Activated naive CD8-positive, alpha-beta T cell treated with anti-CD3 and anti-CD28 coated beads, Interleukin-2, amount 50 U/mL, for 24 hours (primary cell): ENCODE measurements at regions not wholly inside any gene's neighbourhood (a gene's known extent, or its start where the extent isn't known, plus 50 kb on each side); places are given as distances from the start of the nearest gene placed in this dataset.
"Not testable (repeated sequence)": the region's sequence is repeated elsewhere in the genome, so short reads cannot be mapped to it uniquely, and the experiment has no call there.

Experiments used
- ATAC-seq: fragments of 150-1000 bp; cut with Tn5 transposase; one replicate; pipeline ENCODE4 v1.10.0; 2021
- DNase-seq: peaks from one replicate; pipeline ENCODE4 v3.0.0; 2021
- H3K27ac Mint-ChIP-seq: one replicate; pipeline ENCODE4 v1.8.0; 2021; ENCODE audit warnings: mild to moderate bottlenecking, mixed read lengths
- H3K27me3 Mint-ChIP-seq: one replicate; pipeline ENCODE4 v1.8.0; 2021; ENCODE audit warnings: mixed read lengths
- H3K36me3 Mint-ChIP-seq: one replicate; pipeline ENCODE4 v1.8.0; 2021; ENCODE audit warnings: low read depth, mixed read lengths
- H3K4me1 Mint-ChIP-seq: one replicate; pipeline ENCODE4 v1.8.0; 2021; ENCODE audit warnings: mixed read lengths
- H3K4me3 Mint-ChIP-seq: one replicate; pipeline ENCODE4 v1.8.0; 2021; ENCODE audit warnings: mild to moderate bottlenecking, moderate library complexity, mixed read lengths
- H3K9me3 Mint-ChIP-seq: one replicate; pipeline ENCODE4 v1.8.0; 2021; ENCODE audit warnings: mixed read lengths

GRCh38 chr6:134747197-134747596 lies 202.7 kb downstream of the ALDH8A1 start:
- not testable (repeated sequence) for H3K27ac Mint-ChIP-seq, ATAC-seq, H3K4me1 Mint-ChIP-seq

DNA sequence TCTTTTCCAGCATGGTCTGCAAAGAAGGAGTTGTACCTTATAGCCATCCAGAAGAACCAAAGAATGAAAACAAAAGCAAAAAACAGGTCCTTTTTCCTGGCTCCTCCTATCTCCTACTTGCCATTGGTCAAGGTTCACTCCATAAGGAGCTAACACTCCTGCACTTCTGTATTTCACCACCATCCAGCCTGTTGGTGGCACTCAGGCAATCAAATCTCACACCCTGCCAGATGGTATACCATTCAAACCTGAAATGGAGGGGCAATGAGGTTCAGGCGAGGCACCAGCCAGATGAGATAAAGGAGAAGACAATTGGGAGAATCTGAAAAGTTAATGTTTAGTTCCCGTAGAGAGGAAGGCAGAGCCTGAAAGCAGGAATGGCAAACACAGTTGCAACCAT lies 203.8 kb downstream of the ALDH8A1 start:
- ATAC-seq (no peak), DNase-seq (no peak)
- Mint-ChIP-seq H3K4me3 (no peak overlapping the region), H3K36me3 (no peaks in the 10 kb centered on the region), H3K4me1 (no peaks in the 10 kb centered on the region), H3K27ac (no peak overlapping the region), H3K9me3 (peaks cover 3% of the 10 kb centered on the region), H3K27me3 (peaks cover 14% of the 10 kb centered on the region)

More at GRCh38 chr6:134747197-134747596, 202.7 kb downstream of the ALDH8A1 start:
- H3K27me3 Mint-ChIP-seq = peaks cover 14% of the 10 kb centered on the region
- not testable (repeated sequence) for H3K4me3 Mint-ChIP-seq, H3K9me3 Mint-ChIP-seq, DNase-seq, H3K36me3 Mint-ChIP-seq

DNA sequence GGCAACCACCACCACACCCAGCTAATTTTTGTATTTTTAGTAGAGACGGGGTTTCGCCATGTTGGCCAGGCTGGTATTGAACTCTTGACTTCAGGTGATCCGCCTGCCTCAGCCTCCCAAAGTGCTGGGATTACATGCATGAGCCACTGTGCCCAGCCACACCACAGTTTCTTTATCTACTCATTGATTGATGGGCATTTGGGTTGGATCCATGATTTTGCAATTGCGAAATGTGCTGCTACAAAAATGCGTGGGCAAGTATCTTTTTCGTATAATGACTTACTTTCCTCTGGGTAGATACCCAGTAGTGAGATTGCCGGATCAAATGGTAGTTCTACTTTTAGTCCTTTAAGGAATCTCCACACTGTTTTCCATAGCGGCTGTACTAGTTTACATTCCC lies 204.7 kb downstream of the ALDH8A1 start:
- not testable (repeated sequence) for H3K36me3 Mint-ChIP-seq, DNase-seq, H3K9me3 Mint-ChIP-seq

DNA sequence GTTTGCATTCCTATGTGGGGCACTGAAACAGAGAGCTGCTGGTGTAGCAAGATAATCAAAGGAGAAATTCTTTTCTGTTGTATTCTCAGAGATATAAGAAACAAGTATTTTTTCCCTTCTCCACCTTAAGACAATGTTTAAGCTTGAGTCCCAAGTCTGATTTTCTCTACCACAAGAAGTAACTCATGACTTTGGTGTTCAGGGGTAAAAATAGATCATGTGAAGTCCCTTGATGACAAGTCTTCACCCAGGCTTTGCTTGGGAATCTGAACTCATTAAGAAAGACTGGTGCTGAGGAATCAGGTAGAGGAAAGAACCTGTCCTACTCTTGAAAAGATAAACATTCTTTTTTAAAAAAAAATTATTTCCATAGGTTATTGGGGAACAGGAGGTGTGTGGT lies 205.6 kb downstream of the ALDH8A1 start:
- H3K36me3 Mint-ChIP-seq = no peaks in the 10 kb centered on the region
- H3K27ac Mint-ChIP-seq = no peak overlapping the region
- peaks cover 17% of the 10 kb centered on the region for H3K27me3 Mint-ChIP-seq
- ATAC-seq = no peak
- H3K4me1 Mint-ChIP-seq = no peaks in the 10 kb centered on the region
- no peak overlapping the region for H3K4me3 Mint-ChIP-seq
- H3K9me3 Mint-ChIP-seq = peaks cover 3% of the 10 kb centered on the region
- no peak for DNase-seq

More for the DNA sequence above, 204.7 kb downstream of the ALDH8A1 start:
- not testable (repeated sequence) for ATAC-seq, H3K4me3 Mint-ChIP-seq, H3K27ac Mint-ChIP-seq, H3K4me1 Mint-ChIP-seq
- H3K27me3 Mint-ChIP-seq = peaks cover 14% of the 10 kb centered on the region

DNA sequence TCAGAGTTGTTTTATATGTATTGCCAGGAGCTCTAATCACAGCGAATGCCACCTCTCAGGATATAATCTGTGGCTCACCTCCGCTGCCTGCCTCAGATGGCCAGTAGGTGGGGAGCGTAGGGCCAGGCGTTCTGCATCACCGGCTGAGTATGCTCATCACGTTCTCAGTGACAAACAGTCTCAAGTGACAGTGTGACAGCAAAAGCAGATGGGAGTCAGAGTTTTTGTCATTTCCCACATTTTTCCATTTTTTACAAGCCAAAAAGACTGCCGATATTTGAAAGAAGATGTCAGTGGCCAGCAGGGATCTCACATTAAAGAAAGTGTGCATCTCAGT lies 208.7 kb downstream of the ALDH8A1 start:
- no peaks in the 10 kb centered on the region for H3K4me1 Mint-ChIP-seq
- ATAC-seq (no peak), DNase-seq (no peak)
- H3K27me3 Mint-ChIP-seq = peaks cover 10% of the 10 kb centered on the region
- no peak overlapping the region for H3K27ac Mint-ChIP-seq
- H3K36me3 Mint-ChIP-seq = no peaks in the 10 kb centered on the region
- no peaks in the 10 kb centered on the region for H3K9me3 Mint-ChIP-seq
- no peak overlapping the region for H3K4me3 Mint-ChIP-seq

DNA sequence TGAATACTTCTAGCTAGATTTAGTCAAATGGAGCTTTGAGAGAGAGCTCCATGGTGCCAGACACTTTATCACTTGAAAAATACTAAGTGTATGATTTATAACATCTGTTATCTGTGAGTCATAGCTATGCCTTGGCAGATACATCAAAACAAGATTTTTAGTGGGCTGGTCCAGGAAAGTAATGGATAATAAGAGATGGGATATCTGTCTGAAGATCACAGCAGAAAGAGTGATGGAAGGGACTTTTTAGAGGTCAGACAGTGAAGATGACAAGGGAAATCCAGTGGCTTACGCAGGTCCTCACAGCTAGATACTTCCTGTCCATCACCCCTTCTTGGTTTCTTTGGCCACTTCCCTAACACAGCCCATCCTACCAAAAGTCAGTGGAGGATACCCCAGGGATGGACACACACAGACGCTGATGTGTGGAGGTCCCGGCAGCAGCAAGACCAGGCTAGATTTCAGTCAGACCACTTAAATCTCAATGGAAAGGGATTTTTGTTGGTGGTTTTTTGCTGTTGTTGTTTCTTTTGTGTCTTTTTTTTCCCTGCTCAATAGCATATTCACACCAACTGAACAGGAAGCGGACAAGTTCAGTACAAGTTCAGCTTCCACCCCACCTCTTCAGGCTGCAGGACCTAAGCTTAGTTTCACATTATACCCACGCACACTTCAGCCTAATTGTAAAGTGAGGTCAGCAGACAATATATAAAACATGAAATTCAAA lies 209.3 kb downstream of the ALDH8A1 start:
- H3K4me3 Mint-ChIP-seq = no peak overlapping the region
- peaks cover 8% of the 10 kb centered on the region for H3K27me3 Mint-ChIP-seq
- no peaks in the 10 kb centered on the region for H3K9me3 Mint-ChIP-seq
- H3K4me1 Mint-ChIP-seq = no peaks in the 10 kb centered on the region
- H3K36me3 Mint-ChIP-seq = no peaks in the 10 kb centered on the region
- no peak overlapping the region for H3K27ac Mint-ChIP-seq
- no peak for ATAC-seq
- no peak for DNase-seq

DNA sequence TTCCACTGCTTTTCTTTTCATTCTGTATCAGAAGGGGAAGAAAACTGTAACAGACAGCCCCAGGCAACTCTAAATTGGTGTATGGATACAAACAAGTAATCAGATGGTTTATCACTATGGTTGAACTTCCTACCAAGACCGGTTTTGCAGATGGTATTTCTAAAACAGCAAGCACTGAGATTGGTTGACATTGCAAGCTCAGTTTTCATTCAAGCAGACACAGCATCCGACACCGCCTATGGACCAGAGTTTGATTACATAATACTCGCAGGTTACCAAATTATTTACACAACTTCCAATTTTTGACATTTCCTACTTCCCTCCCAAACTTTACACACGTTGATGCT lies 209.9 kb downstream of the ALDH8A1 start:
- Mint-ChIP-seq H3K4me1 (no peaks in the 10 kb centered on the region), H3K4me3 (no peak overlapping the region), H3K27me3 (peaks cover 8% of the 10 kb centered on the region), H3K36me3 (no peaks in the 10 kb centered on the region), H3K9me3 (no peaks in the 10 kb centered on the region), H3K27ac (no peak overlapping the region)
- ATAC-seq (no peak), DNase-seq (no peak)

DNA sequence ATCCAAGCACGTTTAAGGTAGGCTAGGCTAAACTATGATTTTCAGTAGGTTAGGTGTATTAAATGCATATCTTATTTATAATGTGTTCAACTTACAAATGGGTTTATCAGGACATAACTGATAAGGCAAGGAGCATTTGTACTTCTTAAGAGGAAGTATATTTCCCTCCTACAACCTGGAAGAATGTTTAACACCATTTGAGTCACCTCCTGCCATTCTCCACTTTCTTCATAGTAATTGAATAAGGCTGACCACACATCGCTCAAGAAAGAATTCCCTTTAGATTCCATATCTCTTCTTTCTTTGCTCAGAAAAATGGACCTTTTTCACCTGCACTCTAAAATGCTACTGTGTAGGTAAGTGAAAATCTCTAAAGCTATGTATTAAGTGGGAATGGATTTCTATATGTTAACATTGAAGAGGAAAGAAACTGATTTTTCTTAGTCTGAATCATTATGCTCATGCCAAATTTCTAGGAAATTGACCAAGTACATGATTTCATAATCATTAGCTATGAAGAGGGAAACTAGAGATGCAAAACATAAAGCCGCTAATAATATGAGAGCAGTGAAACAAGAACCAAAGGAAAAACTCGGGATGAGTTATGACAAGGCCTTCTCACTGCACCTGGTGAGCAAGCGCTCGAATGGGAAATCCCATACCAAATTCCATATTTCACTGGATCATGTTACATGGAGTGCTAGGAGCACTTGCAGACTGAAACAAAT lies 210.4 kb downstream of the ALDH8A1 start:
- Mint-ChIP-seq H3K4me1 (no peaks in the 10 kb centered on the region), H3K27me3 (peaks cover 5% of the 10 kb centered on the region), H3K36me3 (no peaks in the 10 kb centered on the region), H3K4me3 (no peak overlapping the region), H3K9me3 (no peaks in the 10 kb centered on the region), H3K27ac (no peak overlapping the region)
- ATAC-seq = no peak
- DNase-seq = no peak

GRCh38 chr6:134738211-134738885 lies 211.6 kb downstream of the ALDH8A1 start:
- Mint-ChIP-seq H3K27ac (no peak overlapping the region), H3K9me3 (no peaks in the 10 kb centered on the region), H3K4me3 (no peak overlapping the region), H3K27me3 (peaks cover 5% of the 10 kb centered on the region), H3K4me1 (no peaks in the 10 kb centered on the region), H3K36me3 (no peaks in the 10 kb centered on the region)
- no peak for ATAC-seq
- no peak for DNase-seq

GRCh38 chr6:134735461-134735860 lies 214.4 kb downstream of the ALDH8A1 start:
- no peak overlapping the region for H3K27ac Mint-ChIP-seq
- DNase-seq (no peak), ATAC-seq (no peak)
- H3K9me3 Mint-ChIP-seq = no peaks in the 10 kb centered on the region
- H3K4me1 Mint-ChIP-seq = no peaks in the 10 kb centered on the region
- H3K4me3 Mint-ChIP-seq = no peak overlapping the region
- H3K27me3 Mint-ChIP-seq = peaks cover 3% of the 10 kb centered on the region
- H3K36me3 Mint-ChIP-seq = no peaks in the 10 kb centered on the region

GRCh38 chr6:134734312-134734869 lies 215.5 kb downstream of the ALDH8A1 start:
- no peak for ATAC-seq
- no peak for DNase-seq
- Mint-ChIP-seq H3K36me3 (no peaks in the 10 kb centered on the region), H3K27me3 (peaks cover under 1% of the 10 kb centered on the region), H3K4me1 (no peaks in the 10 kb centered on the region), H3K4me3 (no peak overlapping the region), H3K9me3 (no peaks in the 10 kb centered on the region), H3K27ac (no peak overlapping the region)

DNA sequence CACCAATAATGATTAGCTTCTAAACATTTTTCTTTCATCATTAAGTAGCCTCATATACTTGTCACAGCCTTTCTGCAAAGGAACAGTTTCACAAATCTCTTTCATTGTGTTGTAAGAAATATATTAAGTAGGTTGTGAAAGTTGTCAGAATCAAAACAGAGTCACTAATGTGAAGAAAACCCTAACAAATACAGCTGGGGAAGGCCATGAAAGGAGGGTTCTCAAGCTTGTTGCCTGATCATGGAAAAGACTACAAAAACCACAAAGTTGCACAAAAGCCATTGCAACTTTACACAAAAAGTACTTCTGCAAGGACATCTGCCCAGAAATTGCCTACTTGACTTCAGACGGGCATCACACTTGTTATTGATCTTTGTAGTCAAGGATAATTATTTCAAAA lies 216.1 kb downstream of the ALDH8A1 start:
- DNase-seq (no peak), ATAC-seq (no peak)
- no peaks in the 10 kb centered on the region for H3K36me3 Mint-ChIP-seq
- H3K27ac Mint-ChIP-seq = no peak overlapping the region
- no peaks in the 10 kb centered on the region for H3K9me3 Mint-ChIP-seq
- no peaks in the 10 kb centered on the region for H3K4me1 Mint-ChIP-seq
- H3K4me3 Mint-ChIP-seq = no peak overlapping the region
- no peaks in the 10 kb centered on the region for H3K27me3 Mint-ChIP-seq

DNA sequence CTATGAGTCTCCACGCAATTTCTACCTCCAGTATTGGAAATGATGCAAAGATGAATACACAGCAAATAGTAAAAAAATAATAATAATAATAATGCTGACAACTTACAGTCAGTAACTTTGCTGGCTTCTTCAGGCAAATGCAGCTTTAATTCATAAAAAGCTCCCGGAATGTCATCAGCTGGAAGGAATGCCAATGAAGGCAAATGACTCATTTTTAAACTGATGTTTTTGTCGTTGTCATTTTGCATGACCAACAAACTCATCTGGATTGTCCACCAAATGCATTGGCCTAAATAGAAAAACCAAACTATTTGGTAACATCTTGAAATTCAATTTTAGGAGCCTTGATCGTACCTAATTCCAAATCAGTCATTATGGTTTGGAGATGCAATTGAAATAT lies 217.1 kb downstream of the ALDH8A1 start:
- H3K9me3 Mint-ChIP-seq = no peaks in the 10 kb centered on the region
- no peaks in the 10 kb centered on the region for H3K4me1 Mint-ChIP-seq
- no peak overlapping the region for H3K4me3 Mint-ChIP-seq
- no peak for ATAC-seq
- no peak overlapping the region for H3K27ac Mint-ChIP-seq
- no peaks in the 10 kb centered on the region for H3K36me3 Mint-ChIP-seq
- DNase-seq = no peak
- H3K27me3 Mint-ChIP-seq = no peaks in the 10 kb centered on the region

DNA sequence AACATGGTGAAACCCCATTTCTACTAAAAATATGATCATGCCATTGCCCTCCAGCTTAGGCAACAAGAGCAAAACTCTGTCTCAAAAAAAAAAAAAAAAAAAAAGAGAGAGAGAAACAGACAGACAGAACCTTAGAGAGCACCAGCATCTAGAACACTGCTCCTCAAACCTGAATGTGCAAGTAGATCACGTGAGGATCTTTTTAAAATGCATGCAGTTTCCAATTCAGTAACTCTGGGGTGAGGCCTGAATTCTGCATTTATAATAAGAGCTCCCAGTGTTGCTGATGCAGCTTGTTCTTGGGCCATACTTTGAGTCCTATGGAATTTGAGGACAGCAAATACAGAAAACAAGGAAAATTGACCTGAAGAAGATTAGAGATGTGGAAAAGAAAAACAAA lies 218.3 kb downstream of the ALDH8A1 start:
- no peak for DNase-seq
- Mint-ChIP-seq H3K4me3 (no peak overlapping the region), H3K36me3 (no peaks in the 10 kb centered on the region), H3K4me1 (no peaks in the 10 kb centered on the region), H3K27ac (no peak overlapping the region), H3K27me3 (no peaks in the 10 kb centered on the region), H3K9me3 (no peaks in the 10 kb centered on the region)
- ATAC-seq = no peak

DNA sequence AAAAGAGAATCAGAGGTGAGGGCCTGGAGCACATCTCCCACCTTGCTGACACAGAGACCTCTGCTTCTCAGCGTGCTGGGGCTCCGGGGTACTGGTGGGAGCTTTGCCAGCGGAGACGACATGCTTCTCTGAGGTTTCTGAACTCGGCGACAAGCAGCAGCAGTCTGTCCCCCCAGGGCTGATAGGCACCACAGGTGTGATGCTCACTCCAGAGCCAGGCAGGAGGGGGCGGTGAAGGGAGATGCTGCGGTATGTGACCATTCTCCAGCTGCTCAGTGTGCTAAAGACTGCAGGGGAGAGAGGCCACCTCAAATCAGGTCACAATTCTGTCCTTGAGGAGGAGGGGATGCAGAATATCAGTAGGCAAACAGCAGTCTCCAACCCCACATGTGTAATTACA lies 219.9 kb downstream of the ALDH8A1 start:
- Mint-ChIP-seq H3K36me3 (no peaks in the 10 kb centered on the region), H3K27me3 (peaks cover 6% of the 10 kb centered on the region), H3K27ac (no peak overlapping the region), H3K4me3 (no peak overlapping the region), H3K9me3 (no peaks in the 10 kb centered on the region), H3K4me1 (no peaks in the 10 kb centered on the region)
- DNase-seq (no peak), ATAC-seq (no peak)
